ENCODE measurements at regions not wholly inside any gene's neighbourhood (a gene's known extent, or its start where the extent isn't known, plus 50 kb on each side); places are given as distances from the start of the nearest gene placed in this dataset.

GRCh38 chr9:82519332-82519731 lies 530.8 kb downstream of the SPATA31D1 start:
- TF ChIP-seq POLR2A (IDR thresholded peaks at IDR 0.05) (no peak), CTCF (IDR thresholded peaks at IDR 0.05) (no peak)

Data from breast epithelium (tissue), 3 donors.